ENCODE measurements at regions not wholly inside any gene's neighbourhood (a gene's known extent, or its start where the extent isn't known, plus 50 kb on each side); places are given as distances from the start of the nearest gene placed in this dataset.

DNA sequence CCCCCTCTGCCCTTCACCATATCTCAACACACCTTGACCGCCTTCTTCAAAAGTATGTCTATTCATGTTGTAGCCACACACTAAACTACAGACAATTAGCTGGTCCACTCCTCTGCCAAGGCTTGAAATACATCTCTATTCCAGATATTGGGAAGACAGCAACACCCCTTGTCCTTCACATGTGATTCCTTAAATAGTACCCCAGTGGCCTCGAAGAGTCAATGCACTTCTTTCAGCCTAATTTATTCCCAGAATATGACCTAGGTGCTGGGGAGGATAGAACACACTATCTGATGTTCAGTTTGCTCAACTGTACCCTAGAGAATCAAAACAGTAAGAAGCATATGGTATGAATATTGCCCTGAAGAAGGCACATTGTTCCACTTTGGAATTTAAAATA is 82.4 kb upstream of the DACH1 start:
- TF ChIP-seq CTCF (IDR thresholded peaks at IDR 0.05): no peak
- DNase-seq: no peak
- Mint-ChIP-seq H3K4me3 (no peak overlapping the region), H3K4me1 (no peaks in the 10 kb centered on the region), H3K27me3 (ENCODE audit: low read depth in 3 of 3) (no peaks in the 10 kb centered on the region), H3K9me3 (peaks cover 0 to 6% (median 2%) of the 10 kb centered on the region in 7 donors), H3K27ac (no peak overlapping the region), H3K36me3 (no peaks in the 10 kb centered on the region)
- H3K4me2 ChIP-seq (replicated peaks; ENCODE audit: extremely low read depth, low read length, poor library complexity, severe bottlenecking): no peak overlapping the region
- no peak overlapping the region for H2AFZ ChIP-seq (ENCODE audit: insufficient read depth, low read depth, low read length, poor library complexity, severe bottlenecking)
- no peaks in the 10 kb centered on the region for H3K36me3 ChIP-seq (replicated peaks in 1 of 2; ENCODE audit: control insufficient read depth in 1 of 2, insufficient read depth in 2 of 2, low read length in 2 of 2)
- no peak overlapping the region for H3K9ac ChIP-seq (ENCODE audit: insufficient read depth, low read length, poor library complexity, severe bottlenecking)
- intact Hi-C loops (cut with micrococcal nuclease): no loop called here
- no peaks in the 10 kb centered on the region for H3K9me3 ChIP-seq (replicated peaks in 1 of 2; ENCODE audit: control insufficient read depth in 1 of 2, insufficient read depth in 1 of 2, low read length in 2 of 2)
- H3K4me1 ChIP-seq (ENCODE audit: control insufficient read depth in 1 of 2, insufficient read depth in 2 of 2, low read length in 2 of 2): no peaks in the 10 kb centered on the region
- H3K79me2 ChIP-seq (ENCODE audit: insufficient read depth, low read length): no peaks in the 10 kb centered on the region
- 88% methylated on average over 1 of the region's 2 CpGs for WGBS (ENCODE audit: insufficient coverage)
- no peaks in the 10 kb centered on the region for H3K27me3 ChIP-seq (ENCODE audit: control insufficient read depth in 2 of 2, insufficient read depth in 2 of 2, low read length in 2 of 2)
- H3K27ac ChIP-seq (ENCODE audit: low read depth in 1 of 2, low read length in 2 of 2): no peak overlapping the region
- no peaks in the 10 kb centered on the region for H4K20me1 ChIP-seq (ENCODE audit: insufficient read depth, low read length)
- no peak overlapping the region for H3K4me3 ChIP-seq (replicated peaks in 1 of 3; ENCODE audit: low read depth in 2 of 3, low read length in 3 of 3)

GRCh38 chr13:71939186-71939585 is 72.2 kb upstream of the DACH1 start:
- 0% methylated on average over 2 of the region's 4 CpGs for WGBS (ENCODE audit: insufficient coverage)
- peaks cover 0 to 8% (median 0%) of the 10 kb centered on the region in 7 donors for H3K9me3 Mint-ChIP-seq
- DNase-seq: no peak
- no peak for TF ChIP-seq CTCF (IDR thresholded peaks at IDR 0.05)
- H3K4me2 ChIP-seq (replicated peaks; ENCODE audit: extremely low read depth, low read length, poor library complexity, severe bottlenecking): peak overlapping the region; percentile 17
- H3K27me3 ChIP-seq (ENCODE audit: control insufficient read depth in 2 of 2, insufficient read depth in 2 of 2, low read length in 2 of 2): no peaks in the 10 kb centered on the region
- peak overlapping the region; percentile 44 for H2AFZ ChIP-seq (ENCODE audit: insufficient read depth, low read depth, low read length, poor library complexity, severe bottlenecking)
- no peak overlapping the region for H3K9ac ChIP-seq (ENCODE audit: insufficient read depth, low read length, poor library complexity, severe bottlenecking)
- no peaks in the 10 kb centered on the region for H3K9me3 ChIP-seq (replicated peaks in 1 of 2; ENCODE audit: control insufficient read depth in 1 of 2, insufficient read depth in 1 of 2, low read length in 2 of 2)
- no peaks in the 10 kb centered on the region for H3K36me3 Mint-ChIP-seq
- H3K27ac Mint-ChIP-seq: no peak overlapping the region
- H3K27ac ChIP-seq (ENCODE audit: low read depth in 1 of 2, low read length in 2 of 2): no peak overlapping the region
- H3K36me3 ChIP-seq (replicated peaks in 1 of 2; ENCODE audit: control insufficient read depth in 1 of 2, insufficient read depth in 2 of 2, low read length in 2 of 2): no peaks in the 10 kb centered on the region
- H3K79me2 ChIP-seq (ENCODE audit: insufficient read depth, low read length): no peaks in the 10 kb centered on the region
- H3K27me3 Mint-ChIP-seq (ENCODE audit: low read depth in 3 of 3): peaks cover 0 to 1% (median 0%) of the 10 kb centered on the region in 3 donors
- no peak overlapping the region for H3K4me3 ChIP-seq (replicated peaks in 1 of 3; ENCODE audit: low read depth in 2 of 3, low read length in 3 of 3)
- intact Hi-C loops (cut with micrococcal nuclease): no loop called here
- no peaks in the 10 kb centered on the region for H4K20me1 ChIP-seq (ENCODE audit: insufficient read depth, low read length)
- H3K4me1 Mint-ChIP-seq: peaks cover 21% of the 10 kb centered on the region
- peaks cover 0 to 26% of the 10 kb centered on the region in 2 donors for H3K4me1 ChIP-seq (ENCODE audit: control insufficient read depth in 1 of 2, insufficient read depth in 2 of 2, low read length in 2 of 2)
- peak overlapping the region in 1 of 2 donors; percentile 43 for H3K4me3 Mint-ChIP-seq

Measured in CD14-positive monocyte (primary cell).